SH-SY5Y (cell line): ENCODE measurements at regions not wholly inside any gene's neighbourhood (a gene's known extent, or its start where the extent isn't known, plus 50 kb on each side); places are given as distances from the start of the nearest gene placed in this dataset.

Source experiments
- GATA2 ChIP-seq: IDR thresholded peaks from 2 replicates; pipeline ENCODE4 v1.6.1; 2011; ENCODE audit warnings: mild to moderate bottlenecking, low read depth, low read length
- GATA3 ChIP-seq: IDR thresholded peaks from 2 replicates; pipeline ENCODE4 v1.6.1; 2011; ENCODE audit warnings: low read depth, mild to moderate bottlenecking, low read length, moderate library complexity

- TF ChIP-seq GATA2 (no peak), GATA3 (no peak)
Measured at GRCh38 chr15:96037584-96037983, 292.9 kb upstream of the NR2F2 start.
